WTC11 (cell line): ENCODE measurements at regions not wholly inside any gene's neighbourhood (a gene's known extent, or its start where the extent isn't known, plus 50 kb on each side); places are given as distances from the start of the nearest gene placed in this dataset.
A peak's percentile ranks its signal among the peaks of the same experiment; 100 is the strongest.

ENCODE experiments used
- ATAC-seq: fragments of 200-7000 bp; cut with Tn5 transposase; 2 replicates; pipeline ENCODE4 v1.10.0; 2021; ENCODE audit warnings: mild to moderate bottlenecking, moderate library complexity
- CTCF ChIA-PET: fragments of 300-600 bp; sonication (Branson Sonifier 250); formaldehyde crosslinking; loops from one replicate; lab custom pipeline; 2021; ENCODE audit warnings: antibody characterized with exemption; lab: Charles Lee
- POLR2A ChIA-PET: fragments of 350-600 bp; sonication (Branson Sonifier 250); formaldehyde crosslinking; loops from one replicate; lab custom pipeline; 2021; ENCODE audit warnings: antibody characterized with exemption; lab: Charles Lee
- DNase-seq: peaks from one replicate; pipeline ENCODE4 v3.0.0; 2021; ENCODE audit warnings: low spot score
- H3K27ac Mint-ChIP-seq: 2 replicates; pipeline ENCODE4 v1.8.0; 2021; ENCODE audit warnings: mixed read lengths
- H3K27me3 Mint-ChIP-seq: 2 replicates; pipeline ENCODE4 v1.8.0; 2021; ENCODE audit warnings: low read depth, mild to moderate bottlenecking, moderate library complexity, mixed read lengths
- H3K36me3 Mint-ChIP-seq: 2 replicates; pipeline ENCODE4 v1.8.0; 2021; ENCODE audit warnings: mixed read lengths
- H3K4me1 Mint-ChIP-seq: 2 replicates; pipeline ENCODE4 v1.8.0; 2022; ENCODE audit warnings: mixed read lengths
- H3K4me3 Mint-ChIP-seq: 2 replicates; pipeline ENCODE4 v1.8.0; 2021; ENCODE audit warnings: mild to moderate bottlenecking, moderate library complexity, mixed read lengths
- H3K9me3 Mint-ChIP-seq: 2 replicates; pipeline ENCODE4 v1.8.0; 2021; ENCODE audit warnings: mixed read lengths
- ARID4B ChIP-seq: sonication (generic); formaldehyde crosslinking; IDR thresholded peaks from 2 replicates; pipeline ENCODE4 v1.8.0; 2023; ENCODE audit warnings: missing genetic modification reagents, mild to moderate bottlenecking, borderline replicate concordance
- CDX4 ChIP-seq: fragments of 250-450 bp; sonication (Bioruptor Pico); IDR thresholded peaks from 2 replicates; pipeline ENCODE4 v1.9.0; 2021; ENCODE audit warnings: moderate library complexity, mild to moderate bottlenecking, inconsistent platforms, borderline replicate concordance
- E2F5 ChIP-seq: sonication (generic); formaldehyde crosslinking; IDR thresholded peaks from 2 replicates; pipeline ENCODE4 v1.8.1; 2022; ENCODE audit warnings: mild to moderate bottlenecking, moderate library complexity, missing genetic modification reagents
- FOXJ3 ChIP-seq: sonication (generic); formaldehyde crosslinking; IDR thresholded peaks from 2 replicates; pipeline ENCODE4 v1.9.0; 2021; ENCODE audit warnings: missing genetic modification reagents, mild to moderate bottlenecking, borderline replicate concordance
- FOXK1 ChIP-seq: sonication (generic); formaldehyde crosslinking; IDR thresholded peaks from 2 replicates; pipeline ENCODE4 v1.8.0; 2022; ENCODE audit warnings: mild to moderate bottlenecking, moderate library complexity, missing genetic modification reagents
- GTF2I ChIP-seq: fragments of 250-450 bp; sonication (Bioruptor Pico); conservative IDR thresholded peaks from 2 replicates; pipeline ENCODE4 v1.4.0; 2021; ENCODE audit warnings: mild to moderate bottlenecking
- HMGXB4 ChIP-seq: sonication (generic); formaldehyde crosslinking; IDR thresholded peaks from 2 replicates; pipeline ENCODE4 v1.8.1; 2023; ENCODE audit warnings: mild to moderate bottlenecking, moderate library complexity, missing genetic modification reagents
- KAT7 ChIP-seq: sonication (generic); formaldehyde crosslinking; IDR thresholded peaks from 2 replicates; pipeline ENCODE4 v1.8.1; 2023; ENCODE audit warnings: missing genetic modification reagents, mild to moderate bottlenecking, borderline replicate concordance
- MYBL2 ChIP-seq: sonication (generic); formaldehyde crosslinking; IDR thresholded peaks from 2 replicates; pipeline ENCODE4 v1.8.1; 2023; ENCODE audit warnings: mild to moderate bottlenecking, moderate library complexity, missing genetic modification reagents
- NFYB ChIP-seq: sonication (generic); formaldehyde crosslinking; conservative IDR thresholded peaks from 2 replicates; pipeline ENCODE4 v1.8.0; 2022; ENCODE audit warnings: low read depth, missing genetic modification reagents
- RORB ChIP-seq: fragments of 250-450 bp; sonication (Bioruptor Pico); IDR thresholded peaks from 2 replicates; pipeline ENCODE4 v1.9.0; 2021; ENCODE audit warnings: mild to moderate bottlenecking
- SMAD3 ChIP-seq: sonication (generic); formaldehyde crosslinking; IDR thresholded peaks from 2 replicates; pipeline ENCODE4 v1.8.0; 2022; ENCODE audit warnings: missing genetic modification reagents, mild to moderate bottlenecking, borderline replicate concordance
- SOX15 ChIP-seq: fragments of 250-450 bp; sonication (Bioruptor Pico); IDR thresholded peaks from 2 replicates; pipeline ENCODE4 v1.9.0; 2021; ENCODE audit warnings: mild to moderate bottlenecking
- TCF7 ChIP-seq: sonication (generic); formaldehyde crosslinking; IDR thresholded peaks from 2 replicates; pipeline ENCODE4 v1.8.0; 2022; ENCODE audit warnings: mild to moderate bottlenecking, low read depth, missing genetic modification reagents, moderate library complexity
- TEAD1 ChIP-seq: sonication (generic); formaldehyde crosslinking; IDR thresholded peaks from 2 replicates; pipeline ENCODE4 v1.8.0; 2022; ENCODE audit warnings: mild to moderate bottlenecking, missing genetic modification reagents
- TP53 ChIP-seq: sonication (generic); formaldehyde crosslinking; IDR thresholded peaks from 2 replicates; pipeline ENCODE4 v1.8.1; 2023; ENCODE audit warnings: mild to moderate bottlenecking, missing genetic modification reagents
- USF2 ChIP-seq: sonication (generic); formaldehyde crosslinking; IDR thresholded peaks from 2 replicates; pipeline ENCODE4 v1.8.1; 2023; ENCODE audit warnings: mild to moderate bottlenecking, missing genetic modification reagents, moderate library complexity
- ZNF219 ChIP-seq: sonication (generic); formaldehyde crosslinking; IDR thresholded peaks from 2 replicates; pipeline ENCODE4 v1.8.0; 2023; ENCODE audit warnings: missing genetic modification reagents, mild to moderate bottlenecking, borderline replicate concordance
- ZNF671 ChIP-seq: fragments of 250-450 bp; sonication (Bioruptor Pico); IDR thresholded peaks from 2 replicates; pipeline ENCODE4 v1.8.0; 2021; ENCODE audit warnings: mild to moderate bottlenecking
- TF ChIP-seq, protein P1 (sequence below): fragments of 250-450 bp; sonication (Bioruptor Pico); IDR thresholded peaks from 2 replicates; pipeline ENCODE4 v1.9.0; 2021; ENCODE audit warnings: mild to moderate bottlenecking
- TF ChIP-seq, protein P2 (sequence below): fragments of 250-450 bp; sonication (Bioruptor Pico); conservative IDR thresholded peaks from 2 replicates; pipeline ENCODE4 v1.9.0; 2021; ENCODE audit warnings: mild to moderate bottlenecking
- TF ChIP-seq, protein P3 (sequence below): sonication (generic); formaldehyde crosslinking; IDR thresholded peaks from 2 replicates; pipeline ENCODE4 v1.8.1; 2023; ENCODE audit warnings: mild to moderate bottlenecking, missing genetic modification reagents, moderate library complexity

DNA sequence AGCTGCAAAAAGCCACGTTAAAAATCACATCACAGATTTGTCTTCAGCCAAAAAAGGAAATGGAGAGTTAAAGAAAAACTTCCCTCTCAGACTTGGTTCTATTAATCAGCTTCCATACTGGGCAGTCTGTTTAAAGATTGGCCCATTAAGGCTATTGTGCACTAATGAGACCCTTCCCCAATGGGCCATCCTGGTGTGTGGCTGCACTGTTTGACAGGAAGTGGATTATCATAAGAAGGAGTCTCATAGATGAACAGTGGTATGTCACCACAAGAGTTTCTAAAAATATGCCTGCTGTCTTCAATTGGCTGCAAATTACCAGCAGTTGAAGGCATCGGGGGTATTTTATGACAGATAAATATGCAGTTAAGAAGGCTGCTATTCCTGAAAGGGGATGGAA is 247.6 kb upstream of the THSD7B start:
- CTCF ChIA-PET = no interaction called here
- Mint-ChIP-seq H3K9me3 (no peaks in the 10 kb centered on the region), H3K27me3 (peaks cover 40% of the 10 kb centered on the region), H3K27ac (no peak overlapping the region), H3K36me3 (no peaks in the 10 kb centered on the region), H3K4me1 (peaks cover 33% of the 10 kb centered on the region), H3K4me3 (no peak overlapping the region)
- DNase-seq (no peak), ATAC-seq (no peak)
- TF ChIP-seq TCF7 (CRISPR knock-in tag) = no peak
- TF ChIP-seq HMGXB4 (CRISPR knock-in tag) = no peak
- no peak for TF ChIP-seq ZNF671
- TF ChIP-seq USF2 (CRISPR knock-in tag) = no peak
- no peak for TF ChIP-seq GTF2I (CRISPR knock-in tag)
- TF ChIP-seq TP53 = no peak
- no peak for TF ChIP-seq CDX4
- TF ChIP-seq, protein P1, sequence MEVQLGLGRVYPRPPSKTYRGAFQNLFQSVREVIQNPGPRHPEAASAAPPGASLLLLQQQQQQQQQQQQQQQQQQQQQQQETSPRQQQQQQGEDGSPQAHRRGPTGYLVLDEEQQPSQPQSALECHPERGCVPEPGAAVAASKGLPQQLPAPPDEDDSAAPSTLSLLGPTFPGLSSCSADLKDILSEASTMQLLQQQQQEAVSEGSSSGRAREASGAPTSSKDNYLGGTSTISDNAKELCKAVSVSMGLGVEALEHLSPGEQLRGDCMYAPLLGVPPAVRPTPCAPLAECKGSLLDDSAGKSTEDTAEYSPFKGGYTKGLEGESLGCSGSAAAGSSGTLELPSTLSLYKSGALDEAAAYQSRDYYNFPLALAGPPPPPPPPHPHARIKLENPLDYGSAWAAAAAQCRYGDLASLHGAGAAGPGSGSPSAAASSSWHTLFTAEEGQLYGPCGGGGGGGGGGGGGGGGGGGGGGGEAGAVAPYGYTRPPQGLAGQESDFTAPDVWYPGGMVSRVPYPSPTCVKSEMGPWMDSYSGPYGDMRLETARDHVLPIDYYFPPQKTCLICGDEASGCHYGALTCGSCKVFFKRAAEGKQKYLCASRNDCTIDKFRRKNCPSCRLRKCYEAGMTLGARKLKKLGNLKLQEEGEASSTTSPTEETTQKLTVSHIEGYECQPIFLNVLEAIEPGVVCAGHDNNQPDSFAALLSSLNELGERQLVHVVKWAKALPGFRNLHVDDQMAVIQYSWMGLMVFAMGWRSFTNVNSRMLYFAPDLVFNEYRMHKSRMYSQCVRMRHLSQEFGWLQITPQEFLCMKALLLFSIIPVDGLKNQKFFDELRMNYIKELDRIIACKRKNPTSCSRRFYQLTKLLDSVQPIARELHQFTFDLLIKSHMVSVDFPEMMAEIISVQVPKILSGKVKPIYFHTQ (CRISPR knock-in tag) = no peak
- TF ChIP-seq FOXK1 (CRISPR knock-in tag) = no peak
- TF ChIP-seq SOX15 (CRISPR knock-in tag) = no peak
- TF ChIP-seq, protein P2, sequence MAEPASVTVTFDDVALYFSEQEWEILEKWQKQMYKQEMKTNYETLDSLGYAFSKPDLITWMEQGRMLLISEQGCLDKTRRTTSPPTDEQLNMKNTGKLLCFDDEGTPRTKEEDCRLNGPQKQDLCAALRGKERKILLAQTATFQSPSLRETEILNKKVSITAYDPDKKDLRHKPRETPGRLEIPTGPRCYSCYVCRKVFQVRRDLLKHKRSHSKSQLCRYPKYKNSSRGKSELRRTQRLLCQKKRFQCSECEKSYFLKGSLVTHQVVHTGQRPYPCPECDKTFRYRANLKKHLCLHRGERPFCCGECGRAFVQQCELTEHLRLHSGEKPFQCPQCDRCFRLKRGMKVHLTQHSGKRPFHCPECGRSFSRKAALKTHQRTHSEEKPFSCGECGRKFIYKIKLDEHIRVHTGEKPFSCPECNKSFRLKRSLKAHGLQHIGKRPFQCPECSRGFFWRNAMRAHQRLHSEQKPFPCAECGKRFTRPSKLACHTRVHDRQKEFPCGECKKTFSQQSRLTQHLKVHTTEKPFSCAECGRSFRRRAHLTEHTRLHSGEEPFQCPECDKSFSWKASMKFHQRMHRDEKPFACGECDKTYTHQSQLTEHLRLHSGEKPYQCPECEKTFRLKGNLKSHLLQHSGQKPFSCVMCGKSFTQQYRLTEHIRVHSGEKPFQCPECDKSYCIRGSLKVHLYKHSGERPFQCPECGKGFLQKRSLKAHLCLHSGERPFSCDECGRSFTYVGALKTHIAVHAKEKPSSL (CRISPR knock-in tag) = no peak
- no peak for TF ChIP-seq RORB (CRISPR knock-in tag)
- no peak for TF ChIP-seq ZNF219 (CRISPR knock-in tag)
- POLR2A ChIA-PET = no interaction called here

- Mint-ChIP-seq H3K36me3 (no peaks in the 10 kb centered on the region), H3K9me3 (no peaks in the 10 kb centered on the region), H3K27me3 (peaks cover 99% of the 10 kb centered on the region), H3K27ac (no peak overlapping the region), H3K4me1 (peaks cover 27% of the 10 kb centered on the region), H3K4me3 (no peak overlapping the region)
- ATAC-seq (peak; percentile 99), DNase-seq (peak; percentile 43)
- ChIA-PET CTCF (no interaction called here), POLR2A (interaction anchor here (0.6 kb wide), 1 partner anchor 133 kb away, joined by 3 read pairs; no protein-coding TSS in a partner anchor)
- TF ChIP-seq SMAD3 (CRISPR knock-in tag) = no peak
- no peak for TF ChIP-seq FOXJ3 (CRISPR knock-in tag)
- no peak for TF ChIP-seq ARID4B
- TF ChIP-seq E2F5 (CRISPR knock-in tag) = no peak
- TF ChIP-seq NFYB (CRISPR knock-in tag) = no peak
- peak; percentile 67; the same call in 1 of the 2 replicates for TF ChIP-seq KAT7 (CRISPR knock-in tag)
- TF ChIP-seq MYBL2 (CRISPR knock-in tag) = no peak
- TF ChIP-seq TEAD1 (CRISPR knock-in tag) = 0 out of 2 replicates have a peak, but pooled peaks have one; percentile 39
- TF ChIP-seq, protein P3, sequence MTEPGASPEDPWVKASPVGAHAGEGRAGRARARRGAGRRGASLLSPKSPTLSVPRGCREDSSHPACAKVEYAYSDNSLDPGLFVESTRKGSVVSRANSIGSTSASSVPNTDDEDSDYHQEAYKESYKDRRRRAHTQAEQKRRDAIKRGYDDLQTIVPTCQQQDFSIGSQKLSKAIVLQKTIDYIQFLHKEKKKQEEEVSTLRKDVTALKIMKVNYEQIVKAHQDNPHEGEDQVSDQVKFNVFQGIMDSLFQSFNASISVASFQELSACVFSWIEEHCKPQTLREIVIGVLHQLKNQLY (CRISPR knock-in tag) = no peak
Measured at GRCh38 chr2:136510244-136510643, 255.1 kb upstream of the THSD7B start.
